ENCODE measurements at regions not wholly inside any gene's neighbourhood (a gene's known extent, or its start where the extent isn't known, plus 50 kb on each side); places are given as distances from the start of the nearest gene placed in this dataset.

GRCh38 chr5:56617998-56618397 lies 197.4 kb upstream of the MAP3K1 start:
- TF ChIP-seq POLR2AphosphoS5 (IDR thresholded peaks at IDR 0.05; ENCODE audit: low read depth, low read length) (no peak), POLR2A (IDR thresholded peaks at IDR 0.05; ENCODE audit: low read depth, low read length) (no peak), TAF1 (IDR thresholded peaks at IDR 0.05; ENCODE audit: borderline replicate concordance, low read depth, low read length) (no peak)
